Fibroblast of villous mesenchyme (primary cell): ENCODE measurements at regions not wholly inside any gene's neighbourhood (a gene's known extent, or its start where the extent isn't known, plus 50 kb on each side); places are given as distances from the start of the nearest gene placed in this dataset. TPM values are rescaled to one million over a fixed set of nuclear protein-coding genes. Genes with fewer than 3 reads are reported as not detected.

Experiments
- DNase-seq: peaks from one replicate; pipeline ENCODE4 v3.0.0-alpha.2; 2010; ENCODE audit warnings: low read depth
- H3K4me3 ChIP-seq: 2 replicates; pipeline ENCODE4 v1.5.1; 2011; ENCODE audit warnings: low read depth, mild to moderate bottlenecking, low read length
- small RNA-seq: library from RNA; depleted of rRNA; stranded (forward); fragments of <200 nt; gene quantifications from one replicate; pipeline ENCODE3, GENCODE V24; 2012
- TF ChIP-seq, protein P1 (sequence below): IDR thresholded peaks from 2 replicates; pipeline ENCODE4 v1.5.1; 2012; ENCODE audit warnings: low read depth, mild to moderate bottlenecking, low read length; ENCODE audit not compliant: insufficient read depth

DNA sequence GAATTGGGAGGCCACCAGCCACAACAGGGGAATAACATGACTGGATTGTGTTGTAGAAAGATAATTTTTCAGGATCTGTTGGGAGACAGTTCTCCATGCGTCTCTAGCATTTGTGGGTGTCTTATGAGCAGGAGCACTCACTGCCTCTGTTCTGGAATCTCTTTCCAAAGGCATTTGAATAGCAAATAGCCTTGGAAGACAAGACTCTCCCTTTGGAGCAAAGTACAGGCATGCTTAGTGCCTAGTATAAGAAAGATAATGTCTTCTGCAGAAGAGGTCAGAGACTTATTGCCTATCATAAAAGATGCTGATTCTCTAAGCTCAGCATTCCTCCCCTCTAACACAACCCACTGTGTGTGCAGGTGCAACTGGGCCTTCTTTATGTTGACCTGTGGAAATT, 58.3 kb downstream of the VCPKMT start:
- DNase-seq: no peak
- TF ChIP-seq, protein P1, sequence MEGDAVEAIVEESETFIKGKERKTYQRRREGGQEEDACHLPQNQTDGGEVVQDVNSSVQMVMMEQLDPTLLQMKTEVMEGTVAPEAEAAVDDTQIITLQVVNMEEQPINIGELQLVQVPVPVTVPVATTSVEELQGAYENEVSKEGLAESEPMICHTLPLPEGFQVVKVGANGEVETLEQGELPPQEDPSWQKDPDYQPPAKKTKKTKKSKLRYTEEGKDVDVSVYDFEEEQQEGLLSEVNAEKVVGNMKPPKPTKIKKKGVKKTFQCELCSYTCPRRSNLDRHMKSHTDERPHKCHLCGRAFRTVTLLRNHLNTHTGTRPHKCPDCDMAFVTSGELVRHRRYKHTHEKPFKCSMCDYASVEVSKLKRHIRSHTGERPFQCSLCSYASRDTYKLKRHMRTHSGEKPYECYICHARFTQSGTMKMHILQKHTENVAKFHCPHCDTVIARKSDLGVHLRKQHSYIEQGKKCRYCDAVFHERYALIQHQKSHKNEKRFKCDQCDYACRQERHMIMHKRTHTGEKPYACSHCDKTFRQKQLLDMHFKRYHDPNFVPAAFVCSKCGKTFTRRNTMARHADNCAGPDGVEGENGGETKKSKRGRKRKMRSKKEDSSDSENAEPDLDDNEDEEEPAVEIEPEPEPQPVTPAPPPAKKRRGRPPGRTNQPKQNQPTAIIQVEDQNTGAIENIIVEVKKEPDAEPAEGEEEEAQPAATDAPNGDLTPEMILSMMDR: no peak
- no peak overlapping the region for H3K4me3 ChIP-seq

Small RNA genes in the stretch of these regions (small RNA-seq; reads per million reads assigned to genes)
- not detected for gene MIR6076
